OCI-LY1 (cell line): ENCODE measurements at regions not wholly inside any gene's neighbourhood (a gene's known extent, or its start where the extent isn't known, plus 50 kb on each side); places are given as distances from the start of the nearest gene placed in this dataset.

Experiments used
- H2AFZ ChIP-seq: fragments of 200-600 bp; sonication (generic), shearing (Covaris generic); 2 replicates; pipeline ENCODE4 v1.6.0; 2014; ENCODE audit warnings: antibody characterized with exemption, mild to moderate bottlenecking, low read length
- H3F3A ChIP-seq: fragments of 200-600 bp; sonication (generic), shearing (Covaris generic); 2 replicates; pipeline ENCODE4 v1.6.0; 2014; ENCODE audit warnings: mild to moderate bottlenecking, antibody characterized with exemption, low read length, moderate library complexity; ENCODE audit not compliant: insufficient read depth
- H3K27ac ChIP-seq: fragments of 200-600 bp; sonication (generic); 2 replicates; pipeline ENCODE4 v1.5.1; 2014; ENCODE audit warnings: low read length, mixed run types, mild to moderate bottlenecking, low read depth; ENCODE audit not compliant: poor library complexity, severe bottlenecking
- H3K27me3 ChIP-seq: fragments of 200-600 bp; sonication (generic); 2 replicates; pipeline ENCODE4 v1.6.0; 2014; ENCODE audit warnings: antibody characterized with exemption, mild to moderate bottlenecking, low read length, moderate library complexity; ENCODE audit not compliant: insufficient read depth
- H3K36me3 ChIP-seq: fragments of 200-600 bp; sonication (generic); 2 replicates; pipeline ENCODE4 v1.6.1; 2014; ENCODE audit warnings: mild to moderate bottlenecking, antibody characterized with exemption, low read length, moderate library complexity, mixed read lengths; ENCODE audit not compliant: insufficient read depth
- H3K4me1 ChIP-seq: fragments of 200-600 bp; sonication (generic); 2 replicates; pipeline ENCODE4 v1.5.1; 2014; ENCODE audit warnings: mild to moderate bottlenecking, low read length, moderate library complexity; ENCODE audit not compliant: insufficient read depth, severe bottlenecking
- H3K4me2 ChIP-seq: fragments of 200-600 bp; sonication (generic), shearing (Covaris generic); 2 replicates; pipeline ENCODE4 v1.6.1; 2014; ENCODE audit warnings: low read length
- H3K4me3 ChIP-seq: fragments of 200-600 bp; sonication (generic); 2 replicates; pipeline ENCODE4 v1.5.1; 2014; ENCODE audit warnings: low read length, low read depth, mild to moderate bottlenecking, mixed read lengths; ENCODE audit not compliant: poor library complexity, severe bottlenecking
- H3K79me2 ChIP-seq: fragments of 200-600 bp; shearing (Covaris generic); 2 replicates; pipeline ENCODE4 v1.6.1; 2016; ENCODE audit warnings: mixed run types, low read length, mixed read lengths; ENCODE audit not compliant: insufficient read depth
- H3K9ac ChIP-seq: fragments of 200-600 bp; sonication (generic), shearing (Covaris generic); 2 replicates; pipeline ENCODE4 v1.6.1; 2014; ENCODE audit warnings: mild to moderate bottlenecking, low read length, mixed read lengths
- H3K9me2 ChIP-seq: fragments of 200-600 bp; sonication (generic), shearing (Covaris generic); 2 replicates; pipeline ENCODE4 v1.6.1; 2014; ENCODE audit warnings: low read depth, mild to moderate bottlenecking, low read length, mixed read lengths
- H3K9me3 ChIP-seq: fragments of 200-600 bp; shearing (Covaris generic); 2 replicates; pipeline ENCODE4 v1.6.1; 2014; ENCODE audit warnings: low read length, mixed read lengths
- H4K20me1 ChIP-seq: fragments of 200-600 bp; sonication (generic), shearing (Covaris generic); 2 replicates; pipeline ENCODE4 v1.6.0; 2016; ENCODE audit warnings: mild to moderate bottlenecking, low read length; ENCODE audit not compliant: insufficient read depth
- CTCF ChIP-seq: fragments of 200-600 bp; sonication (generic), shearing (Covaris generic); IDR thresholded peaks from 2 replicates; pipeline ENCODE4 v1.5.1; 2017; ENCODE audit warnings: mild to moderate bottlenecking, antibody characterized with exemption, low read length, moderate library complexity, mixed read lengths
- EZH2 ChIP-seq: fragments of 200-600 bp; sonication (generic), shearing (Covaris generic); IDR thresholded peaks from 2 replicates; pipeline ENCODE4 v1.8.0; 2017; ENCODE audit warnings: borderline replicate concordance, mixed run types, mild to moderate bottlenecking, antibody characterized with exemption, low read length, moderate library complexity, mixed read lengths

- Histone ChIP-seq H3K9me3 (no peaks in the 10 kb centered on the region), H3K9me2 (no peaks in the 10 kb centered on the region), H3K79me2 (no peaks in the 10 kb centered on the region), H4K20me1 (no peaks in the 10 kb centered on the region), H3K9ac (no peak overlapping the region), H3F3A (no peaks in the 10 kb centered on the region), H3K4me3 (no peak overlapping the region), H3K36me3 (no peaks in the 10 kb centered on the region), H3K27me3 (no peaks in the 10 kb centered on the region), H2AFZ (no peak overlapping the region), H3K4me1 (no peaks in the 10 kb centered on the region), H3K4me2 (no peak overlapping the region), H3K27ac (no peak overlapping the region)
- TF ChIP-seq CTCF (no peak), EZH2 (no peak)
Observed at GRCh38 chrX:122890729-122891128, 293.3 kb upstream of the GRIA3 start.

- no peaks in the 10 kb centered on the region for H3K79me2 ChIP-seq
- H3F3A ChIP-seq, result no peaks in the 10 kb centered on the region
- no peak overlapping the region for H3K4me3 ChIP-seq
- no peaks in the 10 kb centered on the region for H4K20me1 ChIP-seq
- H3K9ac ChIP-seq, result no peak overlapping the region
- H3K4me1 ChIP-seq, result no peaks in the 10 kb centered on the region
- H3K36me3 ChIP-seq, result no peaks in the 10 kb centered on the region
- H3K4me2 ChIP-seq, result no peak overlapping the region
- no peaks in the 10 kb centered on the region for H3K9me3 ChIP-seq
- H3K27me3 ChIP-seq, result no peaks in the 10 kb centered on the region
- no peaks in the 10 kb centered on the region for H3K9me2 ChIP-seq
- TF ChIP-seq EZH2, result no peak
- TF ChIP-seq CTCF, result no peak
- no peak overlapping the region for H2AFZ ChIP-seq
- H3K27ac ChIP-seq, result no peak overlapping the region
Observed at GRCh38 chrX:122906726-122907125, 277.4 kb upstream of the GRIA3 start.

- TF ChIP-seq EZH2 (no peak), CTCF (no peak)
Observed at GRCh38 chrX:122907375-122907774, 276.7 kb upstream of the GRIA3 start.

More at GRCh38 chrX:122907375-122907774, 276.7 kb upstream of the GRIA3 start:
- Histone ChIP-seq H2AFZ (no peak overlapping the region), H3K4me2 (no peak overlapping the region), H3K9me3 (no peaks in the 10 kb centered on the region), H3K79me2 (no peaks in the 10 kb centered on the region), H3K36me3 (no peaks in the 10 kb centered on the region), H3K9me2 (no peaks in the 10 kb centered on the region), H3K4me1 (no peaks in the 10 kb centered on the region), H3K27ac (no peak overlapping the region), H3K27me3 (no peaks in the 10 kb centered on the region), H3K9ac (no peak overlapping the region), H3F3A (no peaks in the 10 kb centered on the region), H3K4me3 (no peak overlapping the region), H4K20me1 (no peaks in the 10 kb centered on the region)
